ENCODE measurements at regions not wholly inside any gene's neighbourhood (a gene's known extent, or its start where the extent isn't known, plus 50 kb on each side); places are given as distances from the start of the nearest gene placed in this dataset.

GRCh38 chr11:130786586-130786985 is 129.7 kb downstream of the SNX19 start:
- Histone ChIP-seq H3K36me3 (ENCODE audit: control insufficient read depth in 2 of 2, insufficient read depth in 2 of 2, low read length in 1 of 2) (no peaks in the 10 kb centered on the region), H3K9me3 (ENCODE audit: control insufficient read depth in 2 of 2, insufficient read depth in 1 of 2, low read depth in 1 of 2, low read length in 1 of 2) (peaks cover 0 to 6% of the 10 kb centered on the region in 2 donors), H3K27ac (ENCODE audit: low read depth in 2 of 2, low read length in 1 of 2) (no peak overlapping the region), H3K4me3 (ENCODE audit: low read depth in 1 of 2, low read length in 2 of 2) (no peak overlapping the region), H3K27me3 (ENCODE audit: control insufficient read depth in 1 of 2, insufficient read depth in 2 of 2, low read length in 2 of 2) (no peaks in the 10 kb centered on the region), H3K4me1 (ENCODE audit: control insufficient read depth in 2 of 2, insufficient read depth in 2 of 2, low read length in 1 of 2) (no peaks in the 10 kb centered on the region)
- 84 to 86% methylated on average over 5 of the region's 5 CpGs for WGBS, 2 donors

DNA sequence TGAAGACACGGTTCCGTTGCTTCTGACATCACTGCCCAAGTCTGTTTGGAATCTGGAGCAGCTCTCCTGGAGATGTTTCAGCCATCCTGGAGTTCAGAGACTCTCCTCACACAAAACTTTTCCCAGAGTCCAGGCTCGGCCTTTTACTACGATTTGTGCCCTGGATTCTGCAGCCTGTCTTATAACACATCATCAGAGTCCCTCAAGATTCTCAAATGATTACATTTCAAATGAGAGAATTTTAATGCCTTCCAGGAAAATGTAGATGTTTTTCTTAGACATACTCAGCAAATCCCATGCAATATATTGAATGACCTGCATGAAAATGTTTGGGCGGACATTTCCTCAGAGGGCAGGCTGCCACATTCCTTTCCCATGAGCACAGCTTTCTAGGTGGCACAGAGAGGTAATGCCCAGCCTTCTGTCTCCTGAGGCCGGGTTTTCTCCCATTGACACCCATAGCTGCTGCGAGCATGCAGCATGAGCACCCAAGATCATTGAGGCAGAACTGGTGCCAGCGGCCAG is 129.1 kb downstream of the SNX19 start:
- no peaks in the 10 kb centered on the region for H3K4me1 ChIP-seq (ENCODE audit: control insufficient read depth in 2 of 2, insufficient read depth in 2 of 2, low read length in 1 of 2)
- H3K4me3 ChIP-seq (ENCODE audit: low read depth in 1 of 2, low read length in 2 of 2) = no peak overlapping the region
- no peaks in the 10 kb centered on the region for H3K36me3 ChIP-seq (ENCODE audit: control insufficient read depth in 2 of 2, insufficient read depth in 2 of 2, low read length in 1 of 2)
- no peaks in the 10 kb centered on the region for H3K27me3 ChIP-seq (ENCODE audit: control insufficient read depth in 1 of 2, insufficient read depth in 2 of 2, low read length in 2 of 2)
- H3K9me3 ChIP-seq (ENCODE audit: control insufficient read depth in 2 of 2, insufficient read depth in 1 of 2, low read depth in 1 of 2, low read length in 1 of 2) = peaks cover 0 to 6% of the 10 kb centered on the region in 2 donors
- WGBS, 2 donors = 69 to 79% methylated on average over 8 of the region's 8 CpGs
- no peak overlapping the region for H3K27ac ChIP-seq (ENCODE audit: low read depth in 2 of 2, low read length in 1 of 2)

DNA sequence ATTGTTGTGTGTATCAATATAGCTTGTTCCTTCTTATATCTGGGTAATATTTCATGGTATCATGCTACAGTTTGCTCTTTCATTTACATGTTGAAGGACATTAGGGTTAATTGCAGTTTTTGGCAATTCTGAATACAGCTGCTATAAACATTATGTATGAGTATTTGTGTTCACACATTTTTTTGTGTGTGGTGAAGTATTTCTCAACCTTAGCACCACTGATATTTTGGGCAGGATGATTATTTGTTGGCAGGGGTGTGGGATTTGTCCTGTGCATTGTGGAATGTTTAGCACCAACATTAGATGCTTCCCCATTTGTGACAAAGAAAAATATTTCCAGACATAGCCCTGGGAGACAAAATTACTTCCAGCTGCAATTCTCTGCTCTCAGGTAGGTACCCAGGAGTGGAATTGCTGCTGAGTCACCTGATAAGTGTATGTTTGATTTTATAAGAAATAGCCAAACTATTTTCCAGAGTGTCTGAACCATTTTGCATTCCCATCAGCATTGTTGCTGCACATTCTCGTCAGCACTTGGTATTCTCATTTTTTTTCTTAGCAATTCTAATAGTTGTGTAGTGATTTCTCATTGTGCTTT is 128.2 kb downstream of the SNX19 start:
- 79 to 88% methylated on average over 1 of the region's 1 CpG for WGBS, 2 donors
- Histone ChIP-seq H3K4me1 (ENCODE audit: control insufficient read depth in 2 of 2, insufficient read depth in 2 of 2, low read length in 1 of 2) (no peaks in the 10 kb centered on the region), H3K27ac (ENCODE audit: low read depth in 2 of 2, low read length in 1 of 2) (no peak overlapping the region), H3K36me3 (ENCODE audit: control insufficient read depth in 2 of 2, insufficient read depth in 2 of 2, low read length in 1 of 2) (no peaks in the 10 kb centered on the region), H3K4me3 (ENCODE audit: low read depth in 1 of 2, low read length in 2 of 2) (no peak overlapping the region), H3K27me3 (ENCODE audit: control insufficient read depth in 1 of 2, insufficient read depth in 2 of 2, low read length in 2 of 2) (no peaks in the 10 kb centered on the region), H3K9me3 (ENCODE audit: control insufficient read depth in 2 of 2, insufficient read depth in 1 of 2, low read depth in 1 of 2, low read length in 1 of 2) (peaks cover 0 to 6% of the 10 kb centered on the region in 2 donors)

GRCh38 chr11:130789056-130789640 is 127.1 kb downstream of the SNX19 start:
- Histone ChIP-seq H3K27ac (ENCODE audit: low read depth in 2 of 2, low read length in 1 of 2) (no peak overlapping the region), H3K27me3 (ENCODE audit: control insufficient read depth in 1 of 2, insufficient read depth in 2 of 2, low read length in 2 of 2) (no peaks in the 10 kb centered on the region), H3K36me3 (ENCODE audit: control insufficient read depth in 2 of 2, insufficient read depth in 2 of 2, low read length in 1 of 2) (no peaks in the 10 kb centered on the region), H3K9me3 (ENCODE audit: control insufficient read depth in 2 of 2, insufficient read depth in 1 of 2, low read depth in 1 of 2, low read length in 1 of 2) (peaks cover 0 to 6% of the 10 kb centered on the region in 2 donors), H3K4me1 (ENCODE audit: control insufficient read depth in 2 of 2, insufficient read depth in 2 of 2, low read length in 1 of 2) (no peaks in the 10 kb centered on the region), H3K4me3 (ENCODE audit: low read depth in 1 of 2, low read length in 2 of 2) (no peak overlapping the region)
- WGBS, 2 donors = 80 to 85% methylated on average over 3 of the region's 3 CpGs

GRCh38 chr11:130790689-130791088 is 125.6 kb downstream of the SNX19 start:
- WGBS, 2 donors = 87 to 89% methylated on average over 2 of the region's 2 CpGs
- no peaks in the 10 kb centered on the region for H3K36me3 ChIP-seq (ENCODE audit: control insufficient read depth in 2 of 2, insufficient read depth in 2 of 2, low read length in 1 of 2)
- peaks cover 0 to 6% of the 10 kb centered on the region in 2 donors for H3K9me3 ChIP-seq (ENCODE audit: control insufficient read depth in 2 of 2, insufficient read depth in 1 of 2, low read depth in 1 of 2, low read length in 1 of 2)
- H3K4me1 ChIP-seq (ENCODE audit: control insufficient read depth in 2 of 2, insufficient read depth in 2 of 2, low read length in 1 of 2) = no peaks in the 10 kb centered on the region
- H3K4me3 ChIP-seq (ENCODE audit: low read depth in 1 of 2, low read length in 2 of 2) = no peak overlapping the region
- H3K27ac ChIP-seq (ENCODE audit: low read depth in 2 of 2, low read length in 1 of 2) = no peak overlapping the region
- H3K27me3 ChIP-seq (ENCODE audit: control insufficient read depth in 1 of 2, insufficient read depth in 2 of 2, low read length in 2 of 2) = no peaks in the 10 kb centered on the region

DNA sequence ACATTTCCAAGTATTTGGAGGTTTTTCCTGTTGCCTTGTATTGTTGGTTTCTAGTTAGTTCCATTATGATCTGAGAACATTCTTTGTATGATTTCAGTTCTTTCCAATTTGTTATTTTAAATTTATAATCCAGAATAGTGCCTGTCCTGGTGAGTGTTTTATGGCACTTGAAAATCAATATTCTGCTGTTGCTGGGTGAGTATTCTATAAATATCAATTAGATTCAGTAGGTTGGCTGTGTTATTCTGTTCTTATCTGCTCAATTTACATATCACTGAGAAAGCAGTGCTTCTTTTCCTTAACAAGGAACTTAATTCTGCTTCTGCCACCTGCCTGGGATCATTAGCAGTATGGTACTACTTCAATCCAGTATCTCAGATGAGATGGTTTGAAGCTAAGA is 123.5 kb downstream of the SNX19 start:
- Histone ChIP-seq H3K36me3 (ENCODE audit: control insufficient read depth in 2 of 2, insufficient read depth in 2 of 2, low read length in 1 of 2) (no peaks in the 10 kb centered on the region), H3K9me3 (ENCODE audit: control insufficient read depth in 2 of 2, insufficient read depth in 1 of 2, low read depth in 1 of 2, low read length in 1 of 2) (peaks cover 2 to 6% of the 10 kb centered on the region in 2 donors), H3K27me3 (ENCODE audit: control insufficient read depth in 1 of 2, insufficient read depth in 2 of 2, low read length in 2 of 2) (no peaks in the 10 kb centered on the region), H3K27ac (ENCODE audit: low read depth in 2 of 2, low read length in 1 of 2) (no peak overlapping the region), H3K4me1 (ENCODE audit: control insufficient read depth in 2 of 2, insufficient read depth in 2 of 2, low read length in 1 of 2) (no peaks in the 10 kb centered on the region), H3K4me3 (ENCODE audit: low read depth in 1 of 2, low read length in 2 of 2) (no peak overlapping the region)

- Histone ChIP-seq H3K27ac (ENCODE audit: low read depth in 2 of 2, low read length in 1 of 2) (no peak overlapping the region), H3K4me3 (ENCODE audit: low read depth in 1 of 2, low read length in 2 of 2) (no peak overlapping the region), H3K36me3 (ENCODE audit: control insufficient read depth in 2 of 2, insufficient read depth in 2 of 2, low read length in 1 of 2) (no peaks in the 10 kb centered on the region), H3K4me1 (ENCODE audit: control insufficient read depth in 2 of 2, insufficient read depth in 2 of 2, low read length in 1 of 2) (no peaks in the 10 kb centered on the region), H3K9me3 (ENCODE audit: control insufficient read depth in 2 of 2, insufficient read depth in 1 of 2, low read depth in 1 of 2, low read length in 1 of 2) (peaks cover 0 to 2% of the 10 kb centered on the region in 2 donors), H3K27me3 (ENCODE audit: control insufficient read depth in 1 of 2, insufficient read depth in 2 of 2, low read length in 2 of 2) (no peaks in the 10 kb centered on the region)
- WGBS, 2 donors = 85 to 89% methylated on average over 2 of the region's 2 CpGs
Observed at GRCh38 chr11:130796828-130797227, 119.5 kb downstream of the SNX19 start.

GRCh38 chr11:130798280-130798679 is 118.0 kb downstream of the SNX19 start:
- no peaks in the 10 kb centered on the region for H3K27me3 ChIP-seq (ENCODE audit: control insufficient read depth in 1 of 2, insufficient read depth in 2 of 2, low read length in 2 of 2)
- WGBS, 2 donors = 79 to 87% methylated on average over 3 of the region's 3 CpGs
- H3K9me3 ChIP-seq (ENCODE audit: control insufficient read depth in 2 of 2, insufficient read depth in 1 of 2, low read depth in 1 of 2, low read length in 1 of 2) = peaks cover 0 to 2% of the 10 kb centered on the region in 2 donors
- H3K36me3 ChIP-seq (ENCODE audit: control insufficient read depth in 2 of 2, insufficient read depth in 2 of 2, low read length in 1 of 2) = no peaks in the 10 kb centered on the region
- H3K4me1 ChIP-seq (ENCODE audit: control insufficient read depth in 2 of 2, insufficient read depth in 2 of 2, low read length in 1 of 2) = no peaks in the 10 kb centered on the region
- H3K27ac ChIP-seq (ENCODE audit: low read depth in 2 of 2, low read length in 1 of 2) = no peak overlapping the region
- H3K4me3 ChIP-seq (ENCODE audit: low read depth in 1 of 2, low read length in 2 of 2) = no peak overlapping the region

- Histone ChIP-seq H3K9me3 (ENCODE audit: control insufficient read depth in 2 of 2, insufficient read depth in 1 of 2, low read depth in 1 of 2, low read length in 1 of 2) (peaks cover 0 to 2% of the 10 kb centered on the region in 2 donors), H3K36me3 (ENCODE audit: control insufficient read depth in 2 of 2, insufficient read depth in 2 of 2, low read length in 1 of 2) (no peaks in the 10 kb centered on the region)
- 72 to 86% methylated on average over 4 of the region's 4 CpGs for WGBS, 2 donors
Observed at GRCh38 chr11:130798801-130799200, 117.5 kb downstream of the SNX19 start.

More at GRCh38 chr11:130798801-130799200, 117.5 kb downstream of the SNX19 start:
- H3K4me3 ChIP-seq (ENCODE audit: low read depth in 1 of 2, low read length in 2 of 2) = no peak overlapping the region
- no peaks in the 10 kb centered on the region for H3K27me3 ChIP-seq (ENCODE audit: control insufficient read depth in 1 of 2, insufficient read depth in 2 of 2, low read length in 2 of 2)
- no peaks in the 10 kb centered on the region for H3K4me1 ChIP-seq (ENCODE audit: control insufficient read depth in 2 of 2, insufficient read depth in 2 of 2, low read length in 1 of 2)
- no peak overlapping the region for H3K27ac ChIP-seq (ENCODE audit: low read depth in 2 of 2, low read length in 1 of 2)

Data from esophagus (tissue), 2 donors.